Endodermal cell (in vitro differentiated cells): ENCODE measurements at regions not wholly inside any gene's neighbourhood (a gene's known extent, or its start where the extent isn't known, plus 50 kb on each side); places are given as distances from the start of the nearest gene placed in this dataset.

ENCODE experiments used
- DNase-seq: peaks from one replicate; pipeline ENCODE4 v3.0.0-alpha.2; 2017
- H3K27ac ChIP-seq: 2 replicates; pipeline ENCODE4 v1.5.1; 2013; ENCODE audit warnings: mild to moderate bottlenecking, low read depth, low read length, moderate library complexity
- H3K27me3 ChIP-seq: 2 replicates; pipeline ENCODE4 v1.6.1; 2013; ENCODE audit warnings: mild to moderate bottlenecking, low read length, moderate library complexity; ENCODE audit not compliant: insufficient read depth, control insufficient read depth, poor library complexity, severe bottlenecking
- H3K36me3 ChIP-seq: 2 replicates; pipeline ENCODE4 v1.7.0; 2013; ENCODE audit warnings: mild to moderate bottlenecking, low read length, moderate library complexity; ENCODE audit not compliant: control insufficient read depth, insufficient read depth
- H3K4me1 ChIP-seq: one replicate; pipeline ENCODE4 v1.7.0; 2013; ENCODE audit warnings: low read length; ENCODE audit not compliant: control insufficient read depth, insufficient read depth
- H3K4me3 ChIP-seq: 2 replicates; pipeline ENCODE4 v1.5.1; 2013; ENCODE audit warnings: mild to moderate bottlenecking, low read length, moderate library complexity
- H3K9ac ChIP-seq: 2 replicates; pipeline ENCODE4 v1.6.1; 2013; ENCODE audit warnings: mild to moderate bottlenecking, low read length, moderate library complexity; ENCODE audit not compliant: poor library complexity, severe bottlenecking; ENCODE audit errors: extremely low read depth
- H3K9me3 ChIP-seq: 2 replicates; pipeline ENCODE4 v1.6.1; 2013; ENCODE audit warnings: mild to moderate bottlenecking, low read length, moderate library complexity; ENCODE audit not compliant: control insufficient read depth
- H3K27ac Mint-ChIP-seq: 2 replicates; pipeline ENCODE4 v1.8.0; 2020; ENCODE audit warnings: mixed read lengths
- H3K27me3 Mint-ChIP-seq: 2 replicates; pipeline ENCODE4 v1.8.0; 2021; ENCODE audit warnings: mild to moderate bottlenecking, mixed read lengths; ENCODE audit not compliant: insufficient read depth
- H3K36me3 Mint-ChIP-seq: 2 replicates; pipeline ENCODE4 v1.8.0; 2020; ENCODE audit warnings: low read depth, mixed read lengths
- H3K4me1 Mint-ChIP-seq: 2 replicates; pipeline ENCODE4 v1.8.0; 2020; ENCODE audit warnings: mixed read lengths
- H3K4me3 Mint-ChIP-seq: 2 replicates; pipeline ENCODE4 v1.8.0; 2020; ENCODE audit warnings: mild to moderate bottlenecking, moderate library complexity, mixed read lengths
- H3K9me3 Mint-ChIP-seq: 2 replicates; pipeline ENCODE4 v1.8.0; 2020; ENCODE audit warnings: mild to moderate bottlenecking, mixed read lengths
- WGBS, 2 experiments: methylation state at CpG; one replicate each; pipeline versions ENCODE4 v1.1.5 to v1.1.7; 2013; ENCODE audit warnings: missing lambda C conversion rate in 2 of 2, mixed read lengths in 1 of 2; ENCODE audit not compliant: insufficient coverage in 1 of 2, insufficient read length in 1 of 2; 5-methylcytosine and 5-hydroxymethylcytosine counted together
- TF ChIP-seq, protein P1 (sequence below): fragments of 200-600 bp; sonication (generic); conservative IDR thresholded peaks from 2 replicates; pipeline ENCODE4 v1.5.0; 2021; ENCODE audit warnings: antibody characterized with exemption, mild to moderate bottlenecking

GRCh38 chr9:78982849-78983248 lies 588.9 kb upstream of the TLE4 start:
- H3K4me1 Mint-ChIP-seq, result no peaks in the 10 kb centered on the region
- Histone ChIP-seq H3K4me1 (no peaks in the 10 kb centered on the region), H3K27ac (no peak overlapping the region), H3K9me3 (no peaks in the 10 kb centered on the region), H3K9ac (no peak overlapping the region), H3K4me3 (no peak overlapping the region), H3K27me3 (no peaks in the 10 kb centered on the region), H3K36me3 (no peaks in the 10 kb centered on the region)
- TF ChIP-seq, protein P1, sequence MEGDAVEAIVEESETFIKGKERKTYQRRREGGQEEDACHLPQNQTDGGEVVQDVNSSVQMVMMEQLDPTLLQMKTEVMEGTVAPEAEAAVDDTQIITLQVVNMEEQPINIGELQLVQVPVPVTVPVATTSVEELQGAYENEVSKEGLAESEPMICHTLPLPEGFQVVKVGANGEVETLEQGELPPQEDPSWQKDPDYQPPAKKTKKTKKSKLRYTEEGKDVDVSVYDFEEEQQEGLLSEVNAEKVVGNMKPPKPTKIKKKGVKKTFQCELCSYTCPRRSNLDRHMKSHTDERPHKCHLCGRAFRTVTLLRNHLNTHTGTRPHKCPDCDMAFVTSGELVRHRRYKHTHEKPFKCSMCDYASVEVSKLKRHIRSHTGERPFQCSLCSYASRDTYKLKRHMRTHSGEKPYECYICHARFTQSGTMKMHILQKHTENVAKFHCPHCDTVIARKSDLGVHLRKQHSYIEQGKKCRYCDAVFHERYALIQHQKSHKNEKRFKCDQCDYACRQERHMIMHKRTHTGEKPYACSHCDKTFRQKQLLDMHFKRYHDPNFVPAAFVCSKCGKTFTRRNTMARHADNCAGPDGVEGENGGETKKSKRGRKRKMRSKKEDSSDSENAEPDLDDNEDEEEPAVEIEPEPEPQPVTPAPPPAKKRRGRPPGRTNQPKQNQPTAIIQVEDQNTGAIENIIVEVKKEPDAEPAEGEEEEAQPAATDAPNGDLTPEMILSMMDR, result no peak
- no peak overlapping the region for H3K4me3 Mint-ChIP-seq
- peaks cover 1% of the 10 kb centered on the region for H3K9me3 Mint-ChIP-seq
- no peak overlapping the region for H3K27ac Mint-ChIP-seq
- no peak for DNase-seq
- 92 to 96% methylated on average over 3 of the region's 3 CpGs for WGBS, 2 experiments
- no peaks in the 10 kb centered on the region for H3K27me3 Mint-ChIP-seq
- no peaks in the 10 kb centered on the region for H3K36me3 Mint-ChIP-seq

DNA sequence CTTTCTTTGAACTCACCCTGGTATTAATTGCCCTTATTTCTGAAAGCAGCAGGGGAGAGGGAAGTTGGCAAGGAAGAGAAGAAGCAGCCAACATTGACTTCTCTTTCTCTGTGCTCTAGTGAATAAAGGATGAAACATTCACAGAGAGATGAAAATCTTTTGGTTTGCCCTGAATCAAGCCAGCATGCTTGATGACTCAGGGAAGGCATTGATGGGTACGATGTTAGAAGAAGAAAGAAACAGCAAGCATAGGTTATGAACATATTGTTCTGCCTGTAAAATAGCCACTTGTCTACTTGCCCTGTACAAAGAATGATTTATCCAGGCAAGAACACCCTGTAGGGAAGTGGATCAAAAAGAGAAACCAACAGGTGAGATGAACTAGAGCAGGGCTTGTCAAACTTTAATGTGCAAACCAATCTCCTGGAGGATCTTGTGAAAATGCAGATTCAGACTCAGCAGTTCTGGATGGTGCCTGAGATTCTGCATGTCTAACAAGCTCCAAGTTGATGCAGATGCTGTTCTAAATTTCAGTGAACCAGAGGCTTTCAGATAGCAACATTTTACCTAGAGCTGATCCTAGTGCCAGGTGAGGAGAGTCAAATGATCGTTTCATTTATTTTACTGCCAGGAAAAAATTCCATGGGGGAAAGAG lies 586.6 kb upstream of the TLE4 start:
- H3K9me3 ChIP-seq, result no peaks in the 10 kb centered on the region
- WGBS, 2 experiments, result 85 to 86% methylated on average over 2 of the region's 2 CpGs
- Mint-ChIP-seq H3K4me1 (no peaks in the 10 kb centered on the region), H3K27ac (no peak overlapping the region), H3K9me3 (peaks cover 1% of the 10 kb centered on the region), H3K36me3 (no peaks in the 10 kb centered on the region), H3K4me3 (no peak overlapping the region), H3K27me3 (no peaks in the 10 kb centered on the region)
- no peaks in the 10 kb centered on the region for H3K36me3 ChIP-seq
- no peaks in the 10 kb centered on the region for H3K27me3 ChIP-seq
- no peak overlapping the region for H3K4me3 ChIP-seq
- no peaks in the 10 kb centered on the region for H3K4me1 ChIP-seq
- no peak overlapping the region for H3K9ac ChIP-seq
- TF ChIP-seq, protein P1, result no peak
- H3K27ac ChIP-seq, result no peak overlapping the region
- no peak for DNase-seq

- H3K9me3 ChIP-seq, result no peaks in the 10 kb centered on the region
- H3K27me3 ChIP-seq, result no peaks in the 10 kb centered on the region
- DNase-seq, result no peak
- H3K4me1 ChIP-seq, result no peaks in the 10 kb centered on the region
- 88 to 100% methylated on average over 1 of the region's 2 CpGs for WGBS, 2 experiments
- H3K27ac Mint-ChIP-seq, result no peak overlapping the region
- H3K4me3 ChIP-seq, result no peak overlapping the region
- H3K27me3 Mint-ChIP-seq, result no peaks in the 10 kb centered on the region
- H3K27ac ChIP-seq, result no peak overlapping the region
- no peaks in the 10 kb centered on the region for H3K4me1 Mint-ChIP-seq
- H3K9me3 Mint-ChIP-seq, result peaks cover 1% of the 10 kb centered on the region
- no peaks in the 10 kb centered on the region for H3K36me3 ChIP-seq
- no peak overlapping the region for H3K4me3 Mint-ChIP-seq
- no peaks in the 10 kb centered on the region for H3K36me3 Mint-ChIP-seq
- no peak overlapping the region for H3K9ac ChIP-seq
- TF ChIP-seq, protein P1, result no peak
Measured at GRCh38 chr9:78986446-78986845, 585.3 kb upstream of the TLE4 start.
